HUES48 (cell line): ENCODE measurements at regions not wholly inside any gene's neighbourhood (a gene's known extent, or its start where the extent isn't known, plus 50 kb on each side); places are given as distances from the start of the nearest gene placed in this dataset.
"Not testable (repeated sequence)": the region's sequence is repeated elsewhere in the genome, so short reads cannot be mapped to it uniquely, and the experiment has no call there.

Experiments
- H3K27ac ChIP-seq: one replicate; pipeline ENCODE4 v1.7.0; 2013; ENCODE audit warnings: low read depth, low read length, inconsistent platforms
- H3K27me3 ChIP-seq: 2 replicates; pipeline ENCODE4 v1.6.1; 2013; ENCODE audit warnings: mild to moderate bottlenecking, low read length; ENCODE audit not compliant: control insufficient read depth, insufficient read depth
- H3K36me3 ChIP-seq: 2 replicates; pipeline ENCODE4 v1.6.1; 2013; ENCODE audit warnings: low read length; ENCODE audit not compliant: control insufficient read depth, insufficient read depth
- H3K4me1 ChIP-seq: 2 replicates; pipeline ENCODE4 v1.6.1; 2013; ENCODE audit warnings: mild to moderate bottlenecking, low read length; ENCODE audit not compliant: control insufficient read depth, insufficient read depth
- H3K4me3 ChIP-seq: 2 replicates; pipeline ENCODE4 v1.5.1; 2013; ENCODE audit warnings: mild to moderate bottlenecking, low read depth, low read length
- H3K9ac ChIP-seq: 2 replicates; pipeline ENCODE4 v1.6.1; 2013; ENCODE audit warnings: mild to moderate bottlenecking, low read depth, low read length, moderate library complexity
- H3K9me3 ChIP-seq: 2 replicates; pipeline ENCODE4 v1.6.1; 2013; ENCODE audit warnings: low read length; ENCODE audit not compliant: control insufficient read depth, insufficient read depth

- no peak overlapping the region for H3K4me3 ChIP-seq
- H3K27ac ChIP-seq, result no peak overlapping the region
- H3K9ac ChIP-seq, result no peak overlapping the region
- H3K27me3 ChIP-seq, result no peaks in the 10 kb centered on the region
- H3K36me3 ChIP-seq, result no peaks in the 10 kb centered on the region
- H3K9me3 ChIP-seq, result no peaks in the 10 kb centered on the region
- H3K4me1 ChIP-seq, result no peaks in the 10 kb centered on the region
Observed at GRCh38 chr4:13706120-13706519, 78.6 kb upstream of the BOD1L1 start.

GRCh38 chr4:13706716-13707115 is 79.2 kb upstream of the BOD1L1 start:
- Histone ChIP-seq H3K9ac (no peak overlapping the region), H3K4me1 (no peaks in the 10 kb centered on the region), H3K27ac (no peak overlapping the region), H3K4me3 (no peak overlapping the region), H3K9me3 (no peaks in the 10 kb centered on the region), H3K36me3 (no peaks in the 10 kb centered on the region), H3K27me3 (no peaks in the 10 kb centered on the region)

- Histone ChIP-seq H3K4me1 (no peaks in the 10 kb centered on the region), H3K4me3 (no peak overlapping the region), H3K27me3 (no peaks in the 10 kb centered on the region), H3K27ac (no peak overlapping the region), H3K36me3 (no peaks in the 10 kb centered on the region), H3K9me3 (no peaks in the 10 kb centered on the region), H3K9ac (no peak overlapping the region)
Observed at GRCh38 chr4:13710246-13710885, 82.8 kb upstream of the BOD1L1 start.

GRCh38 chr4:13711233-13711785 is 83.8 kb upstream of the BOD1L1 start:
- Histone ChIP-seq H3K27ac (no peak overlapping the region), H3K36me3 (no peaks in the 10 kb centered on the region), H3K9ac (no peak overlapping the region), H3K4me1 (no peaks in the 10 kb centered on the region), H3K4me3 (no peak overlapping the region), H3K27me3 (no peaks in the 10 kb centered on the region), H3K9me3 (no peaks in the 10 kb centered on the region)

- H3K27ac ChIP-seq, result no peak overlapping the region
- H3K36me3 ChIP-seq, result no peaks in the 10 kb centered on the region
- H3K27me3 ChIP-seq, result no peaks in the 10 kb centered on the region
- H3K4me3 ChIP-seq, result no peak overlapping the region
- no peak overlapping the region for H3K9ac ChIP-seq
- H3K9me3 ChIP-seq, result no peaks in the 10 kb centered on the region
- H3K4me1 ChIP-seq, result no peaks in the 10 kb centered on the region
Observed at GRCh38 chr4:13721894-13722293, 94.4 kb upstream of the BOD1L1 start.

- Histone ChIP-seq H3K9me3 (no peaks in the 10 kb centered on the region), H3K4me1 (no peaks in the 10 kb centered on the region), H3K4me3 (no peak overlapping the region), H3K9ac (no peak overlapping the region), H3K27ac (no peak overlapping the region), H3K36me3 (no peaks in the 10 kb centered on the region), H3K27me3 (no peaks in the 10 kb centered on the region)
Observed at GRCh38 chr4:13722649-13723048, 95.1 kb upstream of the BOD1L1 start.

- Histone ChIP-seq H3K9me3 (no peaks in the 10 kb centered on the region), H3K4me3 (no peak overlapping the region), H3K27me3 (no peaks in the 10 kb centered on the region), H3K9ac (no peak overlapping the region), H3K36me3 (no peaks in the 10 kb centered on the region), H3K27ac (no peak overlapping the region), H3K4me1 (no peaks in the 10 kb centered on the region)
Observed at GRCh38 chr4:13728761-13729160, 101.2 kb upstream of the BOD1L1 start.

GRCh38 chr4:13731019-13731418 is 103.5 kb upstream of the BOD1L1 start:
- Histone ChIP-seq H3K4me1 (no peaks in the 10 kb centered on the region), H3K9me3 (no peaks in the 10 kb centered on the region), H3K36me3 (no peaks in the 10 kb centered on the region), H3K27me3 (no peaks in the 10 kb centered on the region), H3K4me3 (no peak overlapping the region), H3K9ac (no peak overlapping the region), H3K27ac (no peak overlapping the region)

GRCh38 chr4:13733817-13734216 is 106.3 kb upstream of the BOD1L1 start:
- Histone ChIP-seq H3K4me3 (no peak overlapping the region), H3K9me3 (no peaks in the 10 kb centered on the region)

GRCh38 chr4:13750594-13750993 is 123.1 kb upstream of the BOD1L1 start:
- H3K36me3 ChIP-seq, result no peaks in the 10 kb centered on the region
- H3K27me3 ChIP-seq, result no peaks in the 10 kb centered on the region
- H3K4me3 ChIP-seq, result no peak overlapping the region
- H3K27ac ChIP-seq, result no peak overlapping the region
- H3K9ac ChIP-seq, result no peak overlapping the region
- H3K9me3 ChIP-seq, result no peaks in the 10 kb centered on the region
- no peaks in the 10 kb centered on the region for H3K4me1 ChIP-seq

More at GRCh38 chr4:13733817-13734216, 106.3 kb upstream of the BOD1L1 start:
- Histone ChIP-seq H3K27ac (no peak overlapping the region), H3K4me1 (no peaks in the 10 kb centered on the region), H3K36me3 (no peaks in the 10 kb centered on the region), H3K9ac (no peak overlapping the region), H3K27me3 (no peaks in the 10 kb centered on the region)

- not testable (repeated sequence) for H3K4me1 ChIP-seq, H3K27ac ChIP-seq
Observed at GRCh38 chr4:13761581-13761980, 134.1 kb upstream of the BOD1L1 start.

More at GRCh38 chr4:13761581-13761980, 134.1 kb upstream of the BOD1L1 start:
- H3K4me3 ChIP-seq, H3K36me3 ChIP-seq, H3K27me3 ChIP-seq, H3K9ac ChIP-seq: not testable (repeated sequence)
- H3K9me3 ChIP-seq, result peaks cover 22% of the 10 kb centered on the region
